ENCODE measurements at regions not wholly inside any gene's neighbourhood (a gene's known extent, or its start where the extent isn't known, plus 50 kb on each side); places are given as distances from the start of the nearest gene placed in this dataset.
A peak's percentile ranks its signal among the peaks of the same experiment; 100 is the strongest.

- no peak for DNase-seq
Measured at GRCh38 chr20:48194583-48194982, 409.3 kb upstream of the SULF2 start.

GRCh38 chr20:48193627-48194425 lies 408.5 kb upstream of the SULF2 start:
- DNase-seq: no peak

- DNase-seq: no peak
Measured at GRCh38 chr20:48192109-48192508, 406.8 kb upstream of the SULF2 start.

- peak; percentile 38 for DNase-seq
Measured at GRCh38 chr20:48191200-48191599, 405.9 kb upstream of the SULF2 start.

- DNase-seq: no peak
Measured at GRCh38 chr20:48190757-48191156, 405.5 kb upstream of the SULF2 start.

- DNase-seq: peak; percentile 62
Measured at GRCh38 chr20:48189181-48189580, 403.9 kb upstream of the SULF2 start.

GRCh38 chr20:48187851-48188250 lies 402.6 kb upstream of the SULF2 start:
- DNase-seq: peak; percentile 61

GRCh38 chr20:48186915-48187314 lies 401.6 kb upstream of the SULF2 start:
- peak; percentile 21 for DNase-seq

GRCh38 chr20:48186447-48186846 lies 401.2 kb upstream of the SULF2 start:
- DNase-seq: peak; percentile 71

- DNase-seq: no peak
Measured at GRCh38 chr20:48184229-48184628, 398.9 kb upstream of the SULF2 start.

- no peak for DNase-seq
Measured at GRCh38 chr20:48181261-48181935, 396.1 kb upstream of the SULF2 start.

- DNase-seq: peak; percentile 32
Measured at GRCh38 chr20:48180618-48181017, 395.3 kb upstream of the SULF2 start.

GRCh38 chr20:48180024-48180423 lies 394.7 kb upstream of the SULF2 start:
- DNase-seq: peak; percentile 82

- DNase-seq: no peak
Measured at GRCh38 chr20:48178633-48179032, 393.4 kb upstream of the SULF2 start.

GRCh38 chr20:48177058-48177457 lies 391.8 kb upstream of the SULF2 start:
- no peak for DNase-seq

- no peak for DNase-seq
Measured at GRCh38 chr20:48176139-48176538, 390.9 kb upstream of the SULF2 start.

GRCh38 chr20:48175261-48175660 lies 390.0 kb upstream of the SULF2 start:
- no peak for DNase-seq

- no peak for DNase-seq
Measured at GRCh38 chr20:48172357-48172702, 387.0 kb upstream of the SULF2 start.

GRCh38 chr20:48171626-48172356 lies 386.5 kb upstream of the SULF2 start:
- DNase-seq: no peak

- DNase-seq: no peak
Measured at GRCh38 chr20:48171071-48171470, 385.8 kb upstream of the SULF2 start.

GRCh38 chr20:48170625-48171024 lies 385.3 kb upstream of the SULF2 start:
- no peak for DNase-seq

GRCh38 chr20:48169650-48170225 lies 384.5 kb upstream of the SULF2 start:
- peak; percentile 42 for DNase-seq

GRCh38 chr20:48166082-48166835 lies 381.0 kb upstream of the SULF2 start:
- no peak for DNase-seq

Data from fibroblast of skin of right quadriceps (primary cell).